ENCODE measurements at regions not wholly inside any gene's neighbourhood (a gene's known extent, or its start where the extent isn't known, plus 50 kb on each side); places are given as distances from the start of the nearest gene placed in this dataset.

- no peak overlapping the region for H3K4me2 ChIP-seq
These were observed 811.7 kb downstream of the GALC start for GRCh38 chr14:87181288-87181687.

GRCh38 chr14:87179936-87180335 lies 813.0 kb downstream of the GALC start:
- no peak overlapping the region for H3K4me2 ChIP-seq
- no peak for TF ChIP-seq Cebpa-rat (IDR thresholded peaks at IDR 0.05)
- no peaks in the 10 kb centered on the region for H4K20me1 ChIP-seq
- H3K4me3 ChIP-seq: no peak overlapping the region
- no peak overlapping the region for H3K9ac ChIP-seq
- H3K27me3 ChIP-seq: no peaks in the 10 kb centered on the region
- H3K36me3 ChIP-seq: no peaks in the 10 kb centered on the region
- peaks cover 0 to 4% (median 0%) of the 10 kb centered on the region in 10 experiments; a peak in 1 of 20 replicates for H3K4me1 ChIP-seq
- H3K27ac ChIP-seq: no peak overlapping the region
- peaks cover 0 to 7% (median 0%) of the 10 kb centered on the region in 11 experiments; a peak in 2 of 22 replicates for H3K9me3 ChIP-seq (replicated peaks in 1 of 11)

More at GRCh38 chr14:87181288-87181687, 811.7 kb downstream of the GALC start:
- Histone ChIP-seq H3K9me3 (replicated peaks in 1 of 11) (peaks cover 0 to 7% (median 0%) of the 10 kb centered on the region in 11 experiments; a peak in 2 of 22 replicates), H3K27ac (no peak overlapping the region), H4K20me1 (no peaks in the 10 kb centered on the region), H3K9ac (no peak overlapping the region), H3K27me3 (no peaks in the 10 kb centered on the region), H3K4me1 (no peaks in the 10 kb centered on the region), H3K36me3 (no peaks in the 10 kb centered on the region), H3K4me3 (no peak overlapping the region)
- TF ChIP-seq Cebpa-rat (IDR thresholded peaks at IDR 0.05): no peak

- no peak overlapping the region for H3K4me2 ChIP-seq
- H3K9ac ChIP-seq: no peak overlapping the region
- H3K4me3 ChIP-seq: no peak overlapping the region
- no peak overlapping the region for H3K27ac ChIP-seq
- H4K20me1 ChIP-seq: no peaks in the 10 kb centered on the region
- peaks cover 0 to 10% (median 0%) of the 10 kb centered on the region in 10 experiments; a peak in 1 of 20 replicates for H3K4me1 ChIP-seq
- no peaks in the 10 kb centered on the region for H3K27me3 ChIP-seq
- TF ChIP-seq Cebpa-rat (IDR thresholded peaks at IDR 0.05): no peak
- peaks cover 0 to 7% (median 0%) of the 10 kb centered on the region in 11 experiments; a peak in 2 of 22 replicates for H3K9me3 ChIP-seq (replicated peaks in 1 of 11)
- no peaks in the 10 kb centered on the region for H3K36me3 ChIP-seq
These were observed 814.7 kb downstream of the GALC start for GRCh38 chr14:87178277-87178676.

GRCh38 chr14:87175175-87175574 lies 817.8 kb downstream of the GALC start:
- Histone ChIP-seq H4K20me1 (no peaks in the 10 kb centered on the region), H3K4me3 (no peak overlapping the region), H3K4me1 (peaks cover 0 to 15% (median 0%) of the 10 kb centered on the region in 10 experiments; a peak in 4 of 20 replicates), H3K9ac (no peak overlapping the region), H3K27me3 (no peaks in the 10 kb centered on the region), H3K4me2 (no peak overlapping the region), H3K9me3 (replicated peaks in 1 of 11) (peaks cover 0 to 7% (median 0%) of the 10 kb centered on the region in 11 experiments; a peak in 2 of 22 replicates), H3K27ac (no peak overlapping the region), H3K36me3 (no peaks in the 10 kb centered on the region)
- TF ChIP-seq Cebpa-rat (IDR thresholded peaks at IDR 0.05): no peak

- Histone ChIP-seq H3K9me3 (replicated peaks in 1 of 11) (no peaks in the 10 kb centered on the region), H3K4me2 (no peak overlapping the region), H3K4me3 (no peak overlapping the region), H3K27me3 (no peaks in the 10 kb centered on the region), H4K20me1 (no peaks in the 10 kb centered on the region), H3K36me3 (no peaks in the 10 kb centered on the region), H3K4me1 (peaks cover 0 to 40% (median 0%) of the 10 kb centered on the region in 10 experiments; a peak in 4 of 20 replicates), H3K9ac (no peak overlapping the region), H3K27ac (no peak overlapping the region)
- TF ChIP-seq Cebpa-rat (IDR thresholded peaks at IDR 0.05): no peak
These were observed 821.8 kb downstream of the GALC start for GRCh38 chr14:87171141-87171540.

- Histone ChIP-seq H3K9me3 (replicated peaks in 1 of 11) (no peaks in the 10 kb centered on the region), H3K27me3 (no peaks in the 10 kb centered on the region), H3K4me3 (no peak overlapping the region), H3K4me2 (peak overlapping the region in 3 of 11 experiments; percentile 3 to 67 (median 52); a peak in 4 of 22 replicates), H3K4me1 (peaks cover 0 to 38% (median 0%) of the 10 kb centered on the region in 10 experiments; a peak in 4 of 20 replicates), H3K36me3 (no peaks in the 10 kb centered on the region), H3K9ac (no peak overlapping the region), H4K20me1 (no peaks in the 10 kb centered on the region), H3K27ac (peak overlapping the region in 3 of 11 experiments; percentile 4 to 15 (median 10); a peak in 3 of 22 replicates)
- TF ChIP-seq Cebpa-rat (IDR thresholded peaks at IDR 0.05): no peak
These were observed 822.8 kb downstream of the GALC start for GRCh38 chr14:87170179-87170578.

GRCh38 chr14:87169362-87169761 lies 823.6 kb downstream of the GALC start:
- TF ChIP-seq Cebpa-rat (IDR thresholded peaks at IDR 0.05): no peak
- Histone ChIP-seq H3K4me2 (peak overlapping the region in 3 of 11 experiments; percentile 3 to 67 (median 52); a peak in 4 of 22 replicates), H3K27ac (peak overlapping the region in 2 of 11 experiments; percentile 10 to 15; a peak in 3 of 22 replicates), H3K36me3 (no peaks in the 10 kb centered on the region), H3K9ac (no peak overlapping the region), H3K27me3 (no peaks in the 10 kb centered on the region), H4K20me1 (no peaks in the 10 kb centered on the region), H3K9me3 (replicated peaks in 1 of 11) (no peaks in the 10 kb centered on the region), H3K4me3 (no peak overlapping the region), H3K4me1 (peaks cover 0 to 30% (median 0%) of the 10 kb centered on the region in 10 experiments; a peak in 4 of 20 replicates)

- Histone ChIP-seq H4K20me1 (no peaks in the 10 kb centered on the region), H3K9me3 (replicated peaks in 1 of 11) (no peaks in the 10 kb centered on the region), H3K4me2 (no peak overlapping the region), H3K27me3 (no peaks in the 10 kb centered on the region), H3K9ac (no peak overlapping the region), H3K36me3 (no peaks in the 10 kb centered on the region), H3K4me1 (no peaks in the 10 kb centered on the region), H3K4me3 (no peak overlapping the region), H3K27ac (no peak overlapping the region)
- no peak for TF ChIP-seq Cebpa-rat (IDR thresholded peaks at IDR 0.05)
These were observed 831.5 kb downstream of the GALC start for GRCh38 chr14:87161502-87161901.

GRCh38 chr14:87160989-87161388 lies 832.0 kb downstream of the GALC start:
- H3K9ac ChIP-seq: no peak overlapping the region
- no peaks in the 10 kb centered on the region for H3K4me1 ChIP-seq
- no peak overlapping the region for H3K4me3 ChIP-seq
- no peaks in the 10 kb centered on the region for H3K9me3 ChIP-seq (replicated peaks in 1 of 11)
- no peaks in the 10 kb centered on the region for H4K20me1 ChIP-seq
- no peaks in the 10 kb centered on the region for H3K36me3 ChIP-seq
- no peaks in the 10 kb centered on the region for H3K27me3 ChIP-seq
- no peak overlapping the region for H3K27ac ChIP-seq
- TF ChIP-seq Cebpa-rat (IDR thresholded peaks at IDR 0.05): no peak
- no peak overlapping the region for H3K4me2 ChIP-seq

- Histone ChIP-seq H3K36me3 (no peaks in the 10 kb centered on the region), H3K9ac (no peak overlapping the region), H3K4me3 (no peak overlapping the region), H3K4me2 (no peak overlapping the region), H3K27me3 (no peaks in the 10 kb centered on the region), H4K20me1 (no peaks in the 10 kb centered on the region), H3K9me3 (replicated peaks in 1 of 11) (no peaks in the 10 kb centered on the region), H3K4me1 (no peaks in the 10 kb centered on the region), H3K27ac (no peak overlapping the region)
- TF ChIP-seq Cebpa-rat (IDR thresholded peaks at IDR 0.05): no peak
These were observed 834.7 kb downstream of the GALC start for GRCh38 chr14:87158283-87158682.
